Fibroblast of lung (primary cell): ENCODE measurements at regions not wholly inside any gene's neighbourhood (a gene's known extent, or its start where the extent isn't known, plus 50 kb on each side); places are given as distances from the start of the nearest gene placed in this dataset.

Experiments used
- CTCF ChIP-seq, 2 donors: IDR thresholded peaks in 1 of 2; conservative IDR thresholded peaks in 1 of 2; 1 replicate in 1 of 2; 2 replicates in 1 of 2; pipeline ENCODE4 v1.5.1; 2011 to 2012; ENCODE audit warnings: low read length in 2 of 2, control low read depth in 1 of 2, inconsistent platforms in 1 of 2, low read depth in 1 of 2, mild to moderate bottlenecking in 1 of 2
- EZH2 ChIP-seq: IDR thresholded peaks from 2 replicates; pipeline ENCODE4 v1.5.1; 2012; ENCODE audit warnings: low read length, control low read depth, mild to moderate bottlenecking; ENCODE audit errors: missing control alignments

- TF ChIP-seq CTCF (conservative IDR thresholded peaks at IDR 0.05 in 1 of 2, IDR thresholded peaks at IDR 0.05 in 1 of 2; ENCODE audit: low read depth in 1 of 2, low read length in 2 of 2) (no peak), EZH2 (no peak)
These were observed 336.7 kb upstream of the ID2 start for GRCh38 chr2:8345200-8345599.
